GM21529 (cell line): ENCODE measurements at regions not wholly inside any gene's neighbourhood (a gene's known extent, or its start where the extent isn't known, plus 50 kb on each side); places are given as distances from the start of the nearest gene placed in this dataset.
A peak's percentile ranks its signal among the peaks of the same experiment; 100 is the strongest.
"Not testable (repeated sequence)": the region's sequence is repeated elsewhere in the genome, so short reads cannot be mapped to it uniquely, and the experiment has no call there.

ENCODE experiments used
- ATAC-seq: cut with Tn5 transposase; IDR thresholded peaks from one replicate; pipeline ENCODE4 v1.9.1; 2021; ENCODE audit not compliant: unreplicated experiment

DNA sequence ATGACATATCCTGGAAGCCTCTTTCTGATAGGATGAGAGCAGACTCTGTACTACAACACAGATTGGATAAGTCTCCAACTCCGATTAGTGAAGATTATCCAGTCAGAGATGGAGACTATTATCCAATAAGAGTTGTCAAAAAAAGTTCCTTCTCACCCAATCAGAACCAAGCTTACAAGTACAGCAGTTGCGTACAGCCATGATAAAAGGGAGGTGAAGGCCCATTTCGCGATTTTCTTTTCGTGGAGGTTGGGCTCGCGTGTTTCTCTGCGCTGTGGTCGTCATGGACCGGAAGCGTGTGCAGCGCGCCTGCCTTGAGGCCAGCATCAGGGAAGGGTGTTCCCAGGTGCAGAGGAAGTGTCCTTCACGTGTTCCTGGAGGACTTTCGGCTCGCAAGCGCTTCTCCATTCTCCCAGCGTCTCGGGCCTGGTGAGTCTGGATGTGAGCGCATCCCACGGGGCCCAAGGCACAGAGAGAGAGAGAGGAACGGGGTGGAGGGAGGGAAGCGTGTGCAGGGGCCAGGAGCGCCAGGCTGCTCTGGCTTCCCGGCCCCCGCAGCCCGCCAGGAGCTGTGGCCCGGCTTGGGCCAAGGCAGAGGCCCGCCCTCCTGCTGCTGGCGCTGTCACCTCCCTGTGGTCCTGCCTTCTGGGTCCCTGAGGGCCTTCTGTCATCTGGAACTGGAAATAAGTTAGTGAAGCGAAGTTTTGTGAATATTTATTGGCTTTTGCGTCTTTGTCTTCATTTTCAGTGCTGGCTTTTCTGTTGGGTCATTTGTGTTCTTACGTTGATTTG is 53.9 kb downstream of the CDRT15L2 start:
- ATAC-seq = not testable (repeated sequence)

DNA sequence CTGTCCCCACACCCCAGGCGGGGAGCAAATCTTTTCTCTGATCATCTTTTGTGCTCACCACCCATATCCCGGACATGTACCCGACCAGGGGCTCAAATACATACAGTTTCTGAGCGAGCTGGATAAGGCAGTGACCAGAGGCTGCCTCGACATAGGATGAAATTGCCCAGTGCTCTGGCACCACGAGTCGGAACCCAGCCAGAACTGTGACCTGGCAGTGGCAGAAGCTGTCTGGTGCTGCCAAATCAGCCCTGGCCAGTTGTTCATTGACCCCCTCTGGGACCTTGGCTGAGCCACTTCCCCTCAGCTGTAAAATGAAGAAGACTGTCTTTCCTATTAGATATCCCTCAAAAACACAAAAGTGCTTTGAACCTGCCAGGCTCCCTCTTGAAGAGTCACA is 60.6 kb downstream of the CDRT15L2 start:
- not testable (repeated sequence) for ATAC-seq

DNA sequence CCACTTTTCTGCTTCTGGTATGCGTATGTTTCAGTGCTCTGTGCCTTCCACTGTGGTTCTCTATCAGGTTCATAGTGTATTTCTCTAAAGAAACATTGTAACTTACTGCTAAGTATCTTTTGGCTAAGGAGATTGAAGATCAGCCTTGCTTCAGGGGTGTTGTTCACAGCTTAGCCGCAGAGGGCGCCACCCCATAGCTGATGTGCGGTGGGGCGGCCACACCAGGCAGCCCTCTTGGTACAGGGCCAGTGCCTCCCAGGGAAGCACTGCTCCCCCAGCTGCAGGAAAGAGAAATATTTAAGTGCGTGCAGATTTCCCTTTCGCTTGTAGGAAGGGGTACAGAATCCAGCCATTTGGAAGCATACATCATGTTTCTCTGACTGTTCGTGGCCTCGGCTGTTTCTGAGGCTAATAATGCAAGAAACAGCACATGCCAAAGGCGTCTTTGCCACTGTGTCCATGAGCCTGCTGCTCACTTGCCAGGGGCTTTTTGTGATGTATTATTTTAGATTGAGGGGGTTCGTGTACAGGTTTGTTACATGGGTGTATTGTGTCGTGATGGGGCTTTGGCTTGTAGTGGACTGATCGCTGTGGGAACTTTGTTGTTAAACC is 67.2 kb downstream of the CDRT15L2 start:
- ATAC-seq = not testable (repeated sequence)

DNA sequence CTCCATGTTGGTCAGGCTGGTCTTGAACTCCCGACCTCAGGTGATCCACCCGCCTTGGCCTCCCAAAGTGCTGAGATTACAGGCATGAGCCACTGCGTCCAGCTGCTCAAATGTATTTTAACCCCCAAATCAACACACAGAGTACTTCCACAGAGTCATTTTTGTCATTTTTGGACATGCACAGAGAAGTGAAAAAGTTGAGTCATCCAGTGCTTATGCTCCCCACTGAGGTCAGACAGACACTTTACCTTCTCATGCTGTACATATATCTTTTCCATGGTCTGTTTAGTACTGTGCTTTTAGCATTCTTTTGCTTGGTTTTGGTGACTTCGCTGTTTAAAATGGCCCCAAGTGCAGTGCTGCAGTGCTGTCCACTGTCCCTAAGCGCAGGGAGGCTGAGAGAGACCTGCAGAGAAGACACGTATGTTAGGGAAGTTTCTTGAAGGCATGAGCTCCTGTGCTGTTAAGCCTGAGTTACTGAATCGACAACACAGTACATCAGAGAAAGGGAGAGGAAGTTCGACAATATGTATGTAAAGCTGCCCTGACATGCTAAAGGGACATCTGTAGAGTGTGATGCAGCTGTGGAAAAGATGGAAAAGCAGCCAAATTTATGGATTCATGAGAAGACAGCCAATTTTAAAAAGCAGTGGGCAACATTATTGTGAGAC is 69.7 kb downstream of the CDRT15L2 start:
- ATAC-seq = peak; percentile 92

DNA sequence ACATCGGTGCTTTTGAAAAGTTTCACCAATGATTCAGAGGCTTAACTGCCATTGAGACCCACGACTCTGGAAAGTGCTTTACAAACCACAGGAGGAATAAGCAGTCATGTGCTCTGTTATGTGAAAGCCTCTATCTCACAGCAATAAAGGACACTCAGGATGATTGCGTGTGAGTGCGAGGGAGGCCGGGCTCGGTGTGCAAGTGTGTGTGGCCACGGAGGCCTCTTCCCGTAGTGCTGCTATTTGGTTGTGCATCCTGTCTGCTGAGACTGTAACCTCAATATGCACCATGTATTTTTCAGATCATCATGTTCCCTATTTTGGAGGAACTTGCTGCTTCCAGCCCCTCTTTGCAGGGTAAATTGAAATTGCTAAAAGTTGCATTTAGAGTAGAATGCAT is 71.5 kb downstream of the CDRT15L2 start:
- ATAC-seq = not testable (repeated sequence)

DNA sequence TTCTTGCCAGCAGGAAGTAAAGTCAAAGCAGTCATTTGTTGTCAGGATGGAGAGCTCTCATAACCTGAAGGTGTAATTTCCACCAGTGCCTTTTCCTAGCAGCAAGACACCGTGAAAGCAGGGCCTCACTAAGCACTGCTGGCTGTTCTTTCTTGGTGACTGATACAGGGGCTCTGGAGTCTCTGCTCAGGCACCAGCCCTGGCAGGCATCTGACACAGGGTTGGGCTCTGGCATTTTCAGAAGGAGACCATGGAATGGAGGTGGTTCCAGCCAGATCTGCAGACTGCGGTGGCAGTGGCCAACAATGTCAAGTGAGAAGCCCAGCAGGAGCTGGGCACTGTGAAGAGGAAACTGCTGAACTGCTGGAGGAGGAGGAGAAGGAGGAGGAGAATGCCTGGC is 72.2 kb downstream of the CDRT15L2 start:
- not testable (repeated sequence) for ATAC-seq

DNA sequence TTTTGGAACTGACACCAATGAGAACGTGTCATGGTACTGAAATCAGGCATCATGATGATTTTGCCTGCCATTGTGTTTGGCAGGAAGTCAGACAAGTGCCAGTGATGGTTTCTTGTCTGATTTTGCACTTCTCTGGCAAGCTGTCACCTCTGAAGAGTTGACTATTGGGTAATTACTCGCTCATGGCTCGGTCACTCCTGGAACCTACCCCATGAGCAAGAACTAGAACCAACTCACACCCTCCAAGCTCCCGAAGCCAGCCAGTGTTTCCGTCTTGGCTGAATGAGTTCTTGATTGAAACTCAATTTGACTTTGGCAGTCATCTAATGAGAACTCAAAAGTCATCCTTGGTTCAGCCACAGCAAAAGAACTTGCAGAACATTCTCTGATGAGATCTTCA is 73.9 kb downstream of the CDRT15L2 start:
- ATAC-seq = not testable (repeated sequence)

DNA sequence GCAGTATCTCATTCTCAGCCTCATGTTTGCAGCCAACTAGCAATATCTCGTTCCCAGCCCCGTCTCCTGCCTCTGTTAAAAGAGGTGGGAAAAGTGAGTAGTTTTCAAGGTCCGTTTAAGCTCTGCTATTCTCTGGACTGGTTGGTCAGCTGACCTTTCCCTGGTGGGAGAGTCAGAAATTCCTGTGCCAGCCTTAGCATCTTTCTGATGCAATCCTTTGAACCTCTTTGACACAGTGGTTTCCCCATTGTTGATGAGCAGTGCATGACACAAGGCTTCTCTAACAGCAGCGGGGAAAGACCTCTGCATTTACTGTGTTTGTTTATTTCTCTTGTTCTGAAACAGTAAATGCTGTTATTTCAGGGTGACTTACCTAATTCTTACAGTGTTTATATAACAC is 74.6 kb downstream of the CDRT15L2 start:
- ATAC-seq = not testable (repeated sequence)

DNA sequence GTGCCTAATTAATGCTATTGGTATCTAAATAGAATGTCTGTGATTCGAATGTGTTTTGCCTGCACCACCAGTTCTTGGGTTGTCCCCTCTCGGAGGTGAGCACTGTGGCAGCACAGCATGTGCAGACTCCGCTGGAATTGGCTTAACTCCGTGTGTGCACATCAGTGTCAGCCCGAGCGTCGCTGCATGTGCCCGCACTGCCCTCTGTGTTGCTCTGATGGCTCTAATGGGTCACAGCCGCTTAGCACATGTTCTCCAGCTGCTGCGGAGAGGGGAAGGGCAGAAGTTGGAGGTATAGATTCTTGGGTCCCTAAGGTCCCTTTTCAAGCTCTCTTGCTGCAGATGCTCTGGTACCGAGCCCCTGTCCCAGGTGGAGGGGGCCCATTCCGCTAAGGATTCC is 75.1 kb downstream of the CDRT15L2 start:
- not testable (repeated sequence) for ATAC-seq

DNA sequence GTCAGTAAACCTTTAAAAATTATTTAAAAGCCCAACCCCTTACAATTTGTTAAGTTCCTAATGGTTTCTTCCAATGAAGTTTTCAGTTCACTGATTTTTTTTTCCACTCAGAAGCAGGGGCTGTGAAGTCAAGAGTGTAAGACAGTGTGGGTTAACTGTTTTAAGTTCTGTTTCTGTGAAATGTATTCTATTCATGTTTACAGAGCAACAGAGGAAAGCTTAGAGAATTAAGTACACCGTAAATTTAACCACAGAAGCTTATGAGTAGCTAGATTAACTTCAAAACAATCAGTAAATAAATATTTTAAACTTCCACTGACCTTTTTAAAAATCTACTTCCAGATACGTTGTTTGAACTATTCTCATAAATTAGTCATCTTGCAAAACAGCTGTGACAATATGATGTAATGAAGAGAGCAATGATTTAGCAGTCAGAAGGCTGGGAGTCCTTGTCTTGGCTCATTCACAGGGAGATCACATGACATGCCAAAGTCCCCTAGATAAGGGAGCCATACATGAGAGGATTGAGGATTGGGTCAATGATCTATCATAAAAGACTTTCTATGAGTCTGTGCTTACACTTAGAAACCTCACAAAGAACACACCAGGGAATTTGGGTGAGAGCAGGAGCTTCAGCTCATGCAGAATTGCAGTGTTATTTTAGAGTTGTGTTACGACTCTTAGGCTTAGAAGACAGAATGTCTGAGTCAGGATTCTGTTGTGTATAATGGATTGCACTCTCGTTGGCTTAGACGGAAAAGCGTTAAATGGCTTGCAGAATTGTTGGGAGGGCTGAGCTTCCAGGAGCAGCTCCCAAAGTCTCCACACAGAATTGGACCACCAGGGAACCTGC is 85.8 kb downstream of the CDRT15L2 start:
- not testable (repeated sequence) for ATAC-seq

DNA sequence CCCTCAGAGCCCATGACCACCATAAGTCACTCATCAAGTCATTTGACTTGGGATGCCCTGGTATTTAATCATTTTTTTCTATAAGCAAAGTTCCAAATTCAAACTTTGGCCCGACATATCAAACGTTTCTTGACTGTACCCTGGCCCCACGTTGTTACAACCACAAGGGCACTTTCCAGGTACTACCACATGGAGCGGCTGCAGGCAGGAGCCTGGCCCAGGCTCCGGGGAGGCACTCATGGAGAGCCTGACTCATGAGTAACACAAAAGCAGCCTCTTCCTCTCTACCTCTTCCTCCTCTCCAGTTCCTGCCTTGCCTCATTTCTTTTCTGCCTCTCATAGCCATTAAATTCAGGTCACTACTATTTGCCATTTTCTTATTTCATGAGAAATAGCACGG is 87.2 kb downstream of the CDRT15L2 start:
- ATAC-seq = not testable (repeated sequence)

DNA sequence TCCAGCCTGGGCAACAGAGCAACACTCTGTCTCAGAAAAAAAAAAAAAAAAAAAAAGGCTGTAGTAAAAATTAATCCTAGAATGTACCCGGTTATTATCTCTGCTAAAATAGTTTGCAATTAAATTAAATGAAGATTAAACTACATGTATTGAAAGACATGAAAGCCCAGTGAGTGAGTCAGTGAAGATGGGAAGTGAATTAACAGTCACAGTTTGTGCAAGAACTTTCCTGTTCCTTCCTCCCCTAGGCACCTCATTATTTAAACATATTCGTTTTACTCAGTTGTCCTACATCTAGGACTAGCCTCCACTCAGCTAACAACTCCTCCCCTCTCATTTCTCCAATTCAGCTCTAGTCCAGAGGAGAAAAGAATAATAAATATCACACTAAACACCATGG is 88.2 kb downstream of the CDRT15L2 start:
- not testable (repeated sequence) for ATAC-seq

DNA sequence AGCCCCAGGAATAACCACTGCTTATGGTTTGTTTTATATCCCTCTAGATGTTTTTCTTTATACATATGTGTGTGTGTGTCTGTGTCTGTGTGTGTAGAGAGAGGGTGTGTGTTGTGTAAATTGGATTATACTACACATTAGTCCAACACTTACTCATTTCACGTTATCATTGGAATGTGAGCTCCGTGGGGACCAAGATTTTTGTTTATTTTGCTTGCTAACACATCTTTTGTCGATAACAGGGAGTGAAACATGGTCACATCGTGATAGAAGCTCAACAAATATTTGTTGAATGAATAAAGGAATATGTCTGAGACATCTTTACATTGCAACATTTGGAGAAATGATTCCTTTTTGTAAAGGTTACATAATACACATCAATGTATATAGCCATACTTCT is 88.8 kb downstream of the CDRT15L2 start:
- ATAC-seq = not testable (repeated sequence)

DNA sequence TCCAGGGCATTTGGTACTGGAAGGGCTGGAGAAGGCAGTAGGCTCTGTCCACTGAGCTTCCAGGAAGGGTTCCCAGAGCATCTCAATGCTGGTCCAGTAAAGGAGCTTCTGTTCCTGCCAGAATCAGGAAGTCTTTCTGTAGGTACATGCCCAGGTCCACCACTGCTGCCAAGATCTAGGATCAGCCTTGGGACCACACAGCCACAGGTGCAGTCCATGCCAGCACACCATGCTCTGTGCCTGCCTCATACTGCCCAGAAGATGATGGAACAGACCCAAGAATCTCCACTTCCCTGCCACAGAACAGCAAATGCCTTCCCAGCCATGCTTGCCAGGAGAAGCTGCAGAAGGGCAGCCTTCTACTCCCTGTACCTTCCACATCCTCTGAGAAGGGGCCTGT is 89.3 kb downstream of the CDRT15L2 start:
- not testable (repeated sequence) for ATAC-seq

DNA sequence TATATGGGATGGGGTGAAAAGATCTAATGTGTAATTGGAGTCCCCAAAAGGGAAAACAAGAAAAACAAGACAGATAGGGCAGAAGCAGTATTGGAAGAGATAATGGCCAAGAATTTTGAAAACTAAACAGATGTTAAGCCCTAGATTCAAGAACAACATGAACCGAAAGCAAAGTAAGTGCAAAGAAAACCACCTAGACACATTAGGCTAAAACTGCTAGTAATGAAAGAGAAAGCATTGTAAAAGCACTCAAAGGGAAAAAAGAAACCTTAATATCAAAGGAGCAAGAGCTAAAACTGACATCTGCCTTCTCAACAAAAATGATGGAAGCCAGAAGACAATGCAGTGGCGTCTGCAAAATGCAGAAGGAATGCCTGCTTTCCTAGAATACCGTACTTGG is 91.0 kb downstream of the CDRT15L2 start:
- ATAC-seq = not testable (repeated sequence)

DNA sequence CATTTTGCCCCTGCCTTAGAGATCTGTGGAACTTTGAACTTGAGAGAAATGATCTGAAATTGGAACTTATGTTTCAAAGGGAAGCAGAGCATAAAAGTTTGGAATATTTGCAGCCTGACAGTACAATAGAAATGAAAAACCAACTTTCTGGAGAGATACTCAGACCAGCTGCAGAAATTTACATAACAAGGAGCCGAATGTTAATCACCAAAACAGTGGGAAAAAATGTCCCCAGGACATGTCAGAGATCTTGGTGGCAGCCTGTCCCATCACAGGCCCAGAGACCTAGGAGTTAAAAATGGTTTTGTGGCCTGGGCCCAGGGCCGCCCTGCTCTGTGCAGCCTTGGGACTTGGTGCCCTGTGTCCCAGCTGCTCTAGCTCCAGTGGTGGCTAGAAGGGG is 94.8 kb downstream of the CDRT15L2 start:
- not testable (repeated sequence) for ATAC-seq

DNA sequence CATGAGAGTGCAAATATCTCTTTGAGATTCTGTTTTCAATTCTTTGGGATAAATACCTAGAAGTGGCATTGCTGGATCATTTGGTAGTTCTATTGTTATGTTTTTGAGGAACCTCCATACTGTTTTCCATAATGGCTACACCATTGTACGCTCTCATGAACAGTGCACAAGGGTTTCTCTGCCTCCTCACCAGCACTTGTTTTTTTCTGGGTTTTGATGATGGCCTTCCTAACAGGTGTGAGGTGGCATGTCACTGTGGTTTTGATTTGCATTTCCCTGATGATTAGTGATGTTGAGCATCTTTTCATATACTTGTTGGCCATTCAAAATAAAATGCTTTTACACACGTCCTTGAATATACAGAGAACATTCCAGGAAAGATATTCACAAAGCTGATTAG is 96.2 kb downstream of the CDRT15L2 start:
- ATAC-seq = not testable (repeated sequence)

DNA sequence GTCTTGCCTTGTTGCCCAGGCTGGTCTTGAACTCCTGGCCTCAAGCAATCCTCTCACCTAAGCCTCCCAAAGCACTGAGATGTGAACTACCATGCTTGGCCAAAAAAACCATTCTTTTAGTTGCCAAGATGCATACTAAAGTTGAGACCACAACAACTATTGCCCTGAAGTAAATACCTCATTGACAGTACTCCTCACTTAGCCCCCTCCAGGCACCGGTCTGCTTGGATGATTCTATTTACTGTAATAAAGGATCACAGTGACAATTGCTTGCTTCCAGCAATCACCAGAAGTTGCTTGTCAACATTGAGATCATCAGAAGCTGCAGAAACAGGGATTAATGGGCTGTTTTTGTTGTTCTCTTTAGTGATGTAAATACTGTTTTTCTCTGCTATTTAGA is 97.1 kb downstream of the CDRT15L2 start:
- not testable (repeated sequence) for ATAC-seq

DNA sequence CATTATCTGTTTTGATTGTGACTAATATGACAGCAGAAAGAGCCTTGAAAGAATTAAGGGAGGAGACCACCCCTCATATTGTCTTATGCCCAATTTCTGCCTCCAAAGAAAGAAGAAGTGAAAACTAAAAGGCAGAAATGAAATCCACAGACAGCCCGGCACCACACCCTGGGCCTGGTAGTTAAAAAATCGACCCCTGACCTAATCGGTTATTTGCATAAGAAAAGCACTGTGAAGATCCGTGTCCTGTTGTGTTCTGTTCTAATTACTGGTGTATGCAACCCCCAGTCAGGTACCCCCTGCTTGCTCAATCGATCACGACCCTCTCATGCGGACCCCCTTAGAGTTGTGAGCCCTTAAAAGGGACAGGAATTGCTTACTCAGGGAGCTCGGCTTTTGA is 97.9 kb downstream of the CDRT15L2 start:
- ATAC-seq = not testable (repeated sequence)

DNA sequence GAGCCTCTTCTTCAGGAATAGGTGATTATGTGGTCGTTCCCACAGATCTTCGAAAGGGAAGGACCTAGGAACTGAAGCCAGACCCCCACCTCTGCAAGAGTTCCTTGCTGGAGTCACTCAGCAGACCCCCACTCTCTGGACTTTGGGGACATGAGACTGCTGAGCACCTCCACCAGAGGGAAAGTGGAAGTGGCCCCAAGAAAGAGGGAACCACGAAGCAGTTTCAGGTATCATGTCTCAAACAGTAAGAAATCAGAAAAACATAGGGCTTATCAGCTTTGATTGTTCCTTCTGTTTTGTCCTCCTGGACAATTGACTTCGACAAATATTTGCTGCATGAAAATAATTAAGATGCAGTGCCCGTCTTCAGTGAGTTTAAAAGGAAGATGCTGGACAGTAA is 98.9 kb downstream of the CDRT15L2 start:
- not testable (repeated sequence) for ATAC-seq
